Stimulated activated CD4-positive, alpha-beta T cell treated with anti-CD3 and anti-CD28 coated beads, Interleukin-15, amount 100 ng/mL, for 1 hour (primary cell): ENCODE measurements at regions not wholly inside any gene's neighbourhood (a gene's known extent, or its start where the extent isn't known, plus 50 kb on each side); places are given as distances from the start of the nearest gene placed in this dataset.

ENCODE experiments used
- DNase-seq, 2 donors: peaks; one replicate each; pipeline ENCODE4 v3.0.0-alpha.2; 2020; ENCODE audit warnings: low read depth in 1 of 2, low spot score in 1 of 2

- DNase-seq: no peak
Observed at GRCh38 chr13:21757763-21758162, 86.9 kb downstream of the FGF9 start.

- no peak for DNase-seq
Observed at GRCh38 chr13:21758441-21758840, 87.6 kb downstream of the FGF9 start.

GRCh38 chr13:21759463-21759862 lies 88.6 kb downstream of the FGF9 start:
- DNase-seq: no peak

- DNase-seq: no peak
Observed at GRCh38 chr13:21759911-21760310, 89.0 kb downstream of the FGF9 start.

GRCh38 chr13:21761770-21762169 lies 90.9 kb downstream of the FGF9 start:
- DNase-seq: no peak

- no peak for DNase-seq
Observed at GRCh38 chr13:21762512-21762911, 91.6 kb downstream of the FGF9 start.

- no peak for DNase-seq
Observed at GRCh38 chr13:21767032-21767431, 96.2 kb downstream of the FGF9 start.

GRCh38 chr13:21771075-21771474 lies 100.2 kb downstream of the FGF9 start:
- DNase-seq: no peak

- DNase-seq: no peak
Observed at GRCh38 chr13:21777166-21777565, 106.3 kb downstream of the FGF9 start.

GRCh38 chr13:21777813-21778212 lies 106.9 kb downstream of the FGF9 start:
- no peak for DNase-seq

GRCh38 chr13:21782736-21783135 lies 111.9 kb downstream of the FGF9 start:
- DNase-seq: no peak

- no peak for DNase-seq
Observed at GRCh38 chr13:21785990-21786389, 115.1 kb downstream of the FGF9 start.

- no peak for DNase-seq
Observed at GRCh38 chr13:21796066-21796465, 125.2 kb downstream of the FGF9 start.

- no peak for DNase-seq
Observed at GRCh38 chr13:21796775-21797514, 126.1 kb downstream of the FGF9 start.

- DNase-seq: no peak
Observed at GRCh38 chr13:21797736-21798135, 126.9 kb downstream of the FGF9 start.

GRCh38 chr13:21798181-21798580 lies 127.3 kb downstream of the FGF9 start:
- DNase-seq: no peak

- no peak for DNase-seq
Observed at GRCh38 chr13:21799671-21800070, 128.8 kb downstream of the FGF9 start.

GRCh38 chr13:21800837-21801616 lies 130.2 kb downstream of the FGF9 start:
- DNase-seq: no peak

GRCh38 chr13:21805733-21806132 lies 134.9 kb downstream of the FGF9 start:
- no peak for DNase-seq

GRCh38 chr13:21812192-21812626 lies 141.3 kb downstream of the FGF9 start:
- DNase-seq: no peak

- DNase-seq: no peak
Observed at GRCh38 chr13:21813110-21813509, 142.2 kb downstream of the FGF9 start.

GRCh38 chr13:21813844-21814243 lies 143.0 kb downstream of the FGF9 start:
- DNase-seq: no peak

- DNase-seq: no peak
Observed at GRCh38 chr13:21814604-21815003, 143.7 kb downstream of the FGF9 start.
